ENCODE measurements at regions not wholly inside any gene's neighbourhood (a gene's known extent, or its start where the extent isn't known, plus 50 kb on each side); places are given as distances from the start of the nearest gene placed in this dataset.

DNA sequence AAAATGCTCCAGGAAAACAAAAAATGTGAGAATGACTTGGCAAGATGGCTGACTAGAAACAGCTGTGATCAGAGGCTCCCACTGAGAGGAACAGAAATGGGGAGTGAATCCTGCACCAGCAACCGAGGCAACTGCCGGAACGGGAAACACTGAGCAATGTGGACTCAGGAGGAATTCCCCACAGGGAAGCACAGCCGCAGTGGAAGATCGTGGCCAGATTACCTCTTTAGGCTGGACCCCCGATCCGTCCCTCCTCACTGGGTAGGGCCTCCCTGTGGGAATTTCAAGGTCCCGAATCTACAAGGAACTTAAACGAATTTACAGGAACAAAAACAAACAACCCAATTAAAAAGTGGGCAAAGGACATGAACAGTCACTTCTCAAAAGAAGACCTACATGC lies 385.2 kb upstream of the MCTP2 start:
- no peak for DNase-seq (ENCODE audit: low read depth)
- TF ChIP-seq, protein P1, sequence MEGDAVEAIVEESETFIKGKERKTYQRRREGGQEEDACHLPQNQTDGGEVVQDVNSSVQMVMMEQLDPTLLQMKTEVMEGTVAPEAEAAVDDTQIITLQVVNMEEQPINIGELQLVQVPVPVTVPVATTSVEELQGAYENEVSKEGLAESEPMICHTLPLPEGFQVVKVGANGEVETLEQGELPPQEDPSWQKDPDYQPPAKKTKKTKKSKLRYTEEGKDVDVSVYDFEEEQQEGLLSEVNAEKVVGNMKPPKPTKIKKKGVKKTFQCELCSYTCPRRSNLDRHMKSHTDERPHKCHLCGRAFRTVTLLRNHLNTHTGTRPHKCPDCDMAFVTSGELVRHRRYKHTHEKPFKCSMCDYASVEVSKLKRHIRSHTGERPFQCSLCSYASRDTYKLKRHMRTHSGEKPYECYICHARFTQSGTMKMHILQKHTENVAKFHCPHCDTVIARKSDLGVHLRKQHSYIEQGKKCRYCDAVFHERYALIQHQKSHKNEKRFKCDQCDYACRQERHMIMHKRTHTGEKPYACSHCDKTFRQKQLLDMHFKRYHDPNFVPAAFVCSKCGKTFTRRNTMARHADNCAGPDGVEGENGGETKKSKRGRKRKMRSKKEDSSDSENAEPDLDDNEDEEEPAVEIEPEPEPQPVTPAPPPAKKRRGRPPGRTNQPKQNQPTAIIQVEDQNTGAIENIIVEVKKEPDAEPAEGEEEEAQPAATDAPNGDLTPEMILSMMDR (conservative IDR thresholded peaks at IDR 0.05; ENCODE audit: low read length): no peak

DNA sequence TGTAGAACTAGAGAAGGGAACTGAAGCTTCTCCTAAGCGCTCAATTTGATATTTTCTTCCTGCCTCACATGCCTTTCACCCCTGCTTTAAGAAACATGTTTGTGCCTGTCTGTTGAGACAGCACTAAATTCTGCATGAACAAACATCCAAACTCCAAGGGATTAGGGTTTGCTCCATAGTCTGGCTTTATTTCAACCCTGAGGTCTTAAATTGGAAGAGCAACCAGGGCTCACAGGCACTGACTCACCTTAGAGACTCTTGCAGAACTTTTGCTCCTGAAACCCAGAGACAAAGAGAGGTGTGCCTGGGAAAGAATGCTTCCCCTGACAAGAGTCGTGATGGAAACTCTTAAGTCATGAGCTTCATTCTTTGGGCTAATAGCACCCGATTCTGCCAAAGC lies 393.9 kb upstream of the MCTP2 start:
- no peak overlapping the region for H3K4me3 ChIP-seq (ENCODE audit: low read length)
- no peak for DNase-seq (ENCODE audit: low read depth)
- TF ChIP-seq, protein P1 (conservative IDR thresholded peaks at IDR 0.05; ENCODE audit: low read length): no peak

More for the DNA sequence above, 385.2 kb upstream of the MCTP2 start:
- no peak overlapping the region for H3K4me3 ChIP-seq (ENCODE audit: low read length)

DNA sequence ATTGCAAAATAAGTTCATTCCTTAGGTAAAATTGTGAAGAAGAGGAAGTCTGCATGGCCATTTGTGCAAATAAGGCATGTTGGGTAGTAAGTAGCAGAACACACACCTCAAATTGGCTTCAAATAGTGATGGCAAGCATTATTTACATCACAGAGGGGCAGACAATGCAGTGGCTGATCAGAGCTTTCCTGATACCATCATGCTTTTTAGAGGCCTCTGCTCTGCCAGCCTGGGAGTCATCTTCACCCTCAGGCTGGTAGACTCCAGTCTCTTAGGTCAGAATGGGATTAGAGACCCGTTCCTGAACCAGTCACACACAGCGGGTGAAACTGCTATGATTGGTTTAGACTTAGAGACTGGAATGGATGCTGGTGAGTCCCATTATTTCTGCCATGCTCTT lies 396.0 kb upstream of the MCTP2 start:
- TF ChIP-seq, protein P1 (conservative IDR thresholded peaks at IDR 0.05; ENCODE audit: low read length): no peak
- no peak for DNase-seq (ENCODE audit: low read depth)
- no peak overlapping the region for H3K4me3 ChIP-seq (ENCODE audit: low read length)

DNA sequence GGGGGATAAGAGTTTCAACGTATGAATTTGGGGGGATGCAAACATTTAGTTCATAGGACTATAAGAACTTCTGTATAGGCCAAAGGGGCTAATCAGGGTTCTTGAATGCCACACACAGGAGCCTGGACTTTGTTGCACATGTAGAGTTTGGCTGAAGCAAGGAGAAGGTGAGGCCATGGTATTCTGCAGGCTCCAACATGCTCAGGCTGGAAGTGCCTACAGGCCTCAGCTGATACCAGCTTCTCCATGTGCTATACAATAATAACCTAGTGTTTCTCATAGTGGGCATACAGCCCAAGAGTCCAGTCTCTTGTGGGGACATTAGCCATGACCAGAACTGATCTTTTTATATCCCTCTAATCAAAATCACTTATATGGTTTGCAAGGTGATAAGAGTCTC lies 399.7 kb upstream of the MCTP2 start:
- H3K4me3 ChIP-seq (ENCODE audit: low read length): no peak overlapping the region
- TF ChIP-seq, protein P1 (conservative IDR thresholded peaks at IDR 0.05; ENCODE audit: low read length): no peak

DNA sequence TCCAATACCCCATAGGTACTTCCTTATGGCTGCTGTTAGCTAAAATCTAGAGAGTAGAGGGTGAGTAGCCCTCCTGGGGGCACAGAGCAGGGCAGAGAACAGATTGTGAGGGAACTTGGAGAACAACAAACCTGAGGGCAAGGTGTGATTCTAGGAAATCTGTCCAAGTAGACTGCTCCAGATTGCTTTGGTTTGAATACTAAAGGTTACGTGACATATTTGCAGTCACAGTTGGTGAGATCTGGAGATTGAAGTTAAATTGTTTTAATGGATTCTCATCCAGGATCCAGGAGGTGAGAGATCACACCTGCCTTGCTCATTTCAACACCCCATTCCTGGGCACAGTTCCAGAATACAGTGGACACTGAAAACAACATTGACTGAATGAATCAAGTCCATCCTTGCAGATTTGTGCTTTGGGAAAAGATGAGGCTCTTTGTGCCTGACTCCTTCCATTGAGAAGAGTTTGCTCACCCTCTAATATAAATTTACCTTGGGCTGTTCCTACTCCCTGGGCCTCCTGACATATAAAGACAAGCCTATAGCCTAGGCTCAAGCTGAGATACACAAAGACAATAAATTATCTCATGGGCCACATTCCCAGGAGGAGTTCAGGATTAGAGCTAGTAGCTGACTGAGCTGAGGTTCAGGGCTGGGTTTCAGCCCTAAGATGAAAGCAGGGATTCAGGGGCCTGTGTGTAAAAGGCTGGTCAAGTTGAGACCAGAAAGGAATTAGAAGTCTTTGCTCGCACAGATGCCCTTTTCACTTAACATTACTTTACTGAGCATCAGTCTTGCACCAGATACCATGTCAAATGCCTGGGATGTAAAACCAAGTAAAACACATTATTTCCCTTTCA lies 400.9 kb upstream of the MCTP2 start:
- no peak overlapping the region for H3K4me3 ChIP-seq (ENCODE audit: low read length)
- TF ChIP-seq, protein P1 (conservative IDR thresholded peaks at IDR 0.05; ENCODE audit: low read length): no peak
- DNase-seq (ENCODE audit: low read depth): no peak

More for the DNA sequence above, 399.7 kb upstream of the MCTP2 start:
- DNase-seq (ENCODE audit: low read depth): no peak

DNA sequence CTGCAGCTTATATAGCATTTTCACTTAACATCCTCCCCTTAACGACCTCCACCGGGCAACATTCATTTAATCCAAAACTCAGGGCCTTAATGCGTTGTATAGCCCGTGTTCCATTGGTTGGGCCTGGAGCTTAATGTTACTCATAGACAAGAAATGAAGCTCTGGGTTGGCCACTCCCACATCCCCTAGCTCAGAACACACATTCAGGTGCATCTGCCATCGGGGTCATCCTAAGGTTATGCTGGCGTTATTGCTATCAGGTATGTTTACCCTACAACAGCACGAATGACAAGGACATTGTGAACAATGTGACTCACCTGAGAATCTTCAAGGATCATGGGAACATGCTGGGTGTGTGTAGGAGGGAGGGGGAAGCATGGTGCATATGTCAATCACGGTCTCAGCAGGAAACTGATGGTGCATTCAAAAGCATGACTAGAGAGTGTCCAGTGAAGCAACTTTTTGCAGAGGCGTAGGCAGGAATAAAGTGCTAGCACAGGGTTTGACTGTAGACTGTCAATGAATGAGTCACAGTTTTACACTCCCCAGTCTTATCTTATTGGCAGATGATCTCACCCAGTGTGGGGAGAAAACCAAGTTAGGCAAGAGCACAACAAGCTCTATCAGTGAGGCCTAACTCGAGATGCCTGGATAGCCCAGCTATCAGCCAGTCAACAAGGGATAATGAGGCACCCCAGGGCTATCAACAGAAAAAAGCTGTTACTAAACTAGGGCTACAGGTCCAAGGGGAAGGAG lies 402.1 kb upstream of the MCTP2 start:
- TF ChIP-seq, protein P1 (conservative IDR thresholded peaks at IDR 0.05; ENCODE audit: low read length): no peak
- no peak overlapping the region for H3K4me3 ChIP-seq (ENCODE audit: low read length)
- peak; percentile 48 for DNase-seq (ENCODE audit: low read depth)
